A673 (cell line): ENCODE measurements at regions not wholly inside any gene's neighbourhood (a gene's known extent, or its start where the extent isn't known, plus 50 kb on each side); places are given as distances from the start of the nearest gene placed in this dataset.

Experiments
- BruUV-seq: library from RNA; stranded (reverse); fragments of 400-500 nt; replicated peaks from 2 replicates; lab custom pipeline; 2021; lab: Mats Ljungman, UMichigan
- CTCF ChIA-PET: fragments of 300-600 bp; sonication (Branson Sonifier 250); formaldehyde crosslinking; loops from one replicate; lab custom pipeline; 2022; ENCODE audit warnings: antibody characterized with exemption; lab: Charles Lee
- POLR2A ChIA-PET: fragments of 300-600 bp; sonication (Branson Sonifier 250); formaldehyde crosslinking; loops from one replicate; lab custom pipeline; 2022; ENCODE audit warnings: antibody characterized with exemption; ENCODE audit not compliant: low non-redundant PET; lab: Charles Lee
- DNase-seq: peaks from one replicate; pipeline ENCODE4 v3.0.0-alpha.2; 2015; ENCODE audit warnings: low spot score
- H3K27ac ChIP-seq: fragments of 200-600 bp; sonication (generic); 2 replicates; pipeline ENCODE4 v1.5.1; 2016; ENCODE audit warnings: mixed run types, low read depth, mild to moderate bottlenecking, mixed read lengths, antibody characterized with exemption, low read length; ENCODE audit not compliant: poor library complexity, severe bottlenecking
- H3K27me3 ChIP-seq: fragments of 200-600 bp; sonication (generic); replicated peaks from 2 replicates; pipeline ENCODE4 v1.6.1; 2017; ENCODE audit warnings: mixed run types, low read depth, mild to moderate bottlenecking, mixed read lengths, antibody characterized with exemption, low read length; ENCODE audit not compliant: insufficient read depth, poor library complexity
- H3K36me3 ChIP-seq: fragments of 200-600 bp; sonication (generic); 2 replicates; pipeline ENCODE4 v1.6.1; 2016; ENCODE audit warnings: mixed run types, mild to moderate bottlenecking, mixed read lengths, antibody characterized with exemption, low read length; ENCODE audit not compliant: insufficient read depth, poor library complexity, severe bottlenecking
- H3K4me1 ChIP-seq: fragments of 200-600 bp; sonication (generic); 2 replicates; pipeline ENCODE4 v1.6.1; 2017; ENCODE audit warnings: mixed run types, mild to moderate bottlenecking, mixed read lengths, antibody characterized with exemption, low read length; ENCODE audit not compliant: insufficient read depth, poor library complexity, severe bottlenecking
- H3K4me3 ChIP-seq: fragments of 200-600 bp; sonication (generic); 2 replicates; pipeline ENCODE4 v1.5.1; 2016; ENCODE audit warnings: low read depth, mixed run types, mild to moderate bottlenecking, mixed read lengths, low read length; ENCODE audit not compliant: poor library complexity, severe bottlenecking
- H3K9me3 ChIP-seq: fragments of 200-600 bp; sonication (generic); 2 replicates; pipeline ENCODE4 v1.6.1; 2016; ENCODE audit warnings: mixed run types, low read depth, mild to moderate bottlenecking, mixed read lengths, antibody characterized with exemption, low read length; ENCODE audit not compliant: poor library complexity, severe bottlenecking
- CTCF ChIP-seq: fragments of 300-800, 200-600 bp; sonication (generic); conservative IDR thresholded peaks from 2 replicates; pipeline ENCODE4 v1.5.1; 2017; ENCODE audit warnings: low read depth, mild to moderate bottlenecking, antibody characterized with exemption, low read length, moderate library complexity, mixed read lengths
- EZH2 ChIP-seq: fragments of 200-600 bp; sonication (generic); IDR thresholded peaks from 2 replicates; pipeline ENCODE4 v1.6.1; 2017; ENCODE audit warnings: borderline replicate concordance, low read depth, mild to moderate bottlenecking, mixed read lengths, antibody characterized with exemption, low read length; ENCODE audit not compliant: poor library complexity, severe bottlenecking
- intact Hi-C: fragments of 100-400 bp; cut with micrococcal nuclease; formaldehyde crosslinking; loops from one replicate; pipeline ENCODE4 v1.10.0; 2022; ENCODE audit not compliant: unreplicated experiment

GRCh38 chr16:63890081-63890480 lies 1231.8 kb downstream of the CDH11 start:
- no peak for TF ChIP-seq CTCF
- Histone ChIP-seq H3K4me3 (no peak overlapping the region), H3K27ac (no peak overlapping the region), H3K9me3 (no peaks in the 10 kb centered on the region), H3K27me3 (no peaks in the 10 kb centered on the region), H3K4me1 (no peaks in the 10 kb centered on the region), H3K36me3 (no peaks in the 10 kb centered on the region)
- ChIA-PET POLR2A (no interaction called here), CTCF (no interaction called here)
- DNase-seq = no peak
- BruUV-seq = no TSS peak
- intact Hi-C loops = no loop called here

- Histone ChIP-seq H3K4me3 (no peak overlapping the region), H3K27ac (no peak overlapping the region), H3K9me3 (no peaks in the 10 kb centered on the region), H3K4me1 (no peaks in the 10 kb centered on the region), H3K36me3 (no peaks in the 10 kb centered on the region), H3K27me3 (no peaks in the 10 kb centered on the region)
- intact Hi-C loops = no loop called here
- no peak for TF ChIP-seq CTCF
- no peak for TF ChIP-seq EZH2
- ChIA-PET CTCF (no interaction called here), POLR2A (no interaction called here)
- DNase-seq = no peak
- no TSS peak for BruUV-seq
These were observed 1238.8 kb downstream of the CDH11 start for GRCh38 chr16:63883091-63883490.

GRCh38 chr16:63882576-63882975 lies 1239.3 kb downstream of the CDH11 start:
- Histone ChIP-seq H3K9me3 (no peaks in the 10 kb centered on the region), H3K27ac (no peak overlapping the region), H3K27me3 (no peaks in the 10 kb centered on the region), H3K4me3 (no peak overlapping the region), H3K4me1 (no peaks in the 10 kb centered on the region), H3K36me3 (no peaks in the 10 kb centered on the region)
- no peak for TF ChIP-seq EZH2
- no peak for TF ChIP-seq CTCF
- POLR2A ChIA-PET = no interaction called here
- BruUV-seq = no TSS peak
- no peak for DNase-seq
- CTCF ChIA-PET = no interaction called here
- intact Hi-C loops = no loop called here
